GM18870 (cell line): ENCODE measurements at regions not wholly inside any gene's neighbourhood (a gene's known extent, or its start where the extent isn't known, plus 50 kb on each side); places are given as distances from the start of the nearest gene placed in this dataset.

Source experiments
- ATAC-seq: cut with Tn5 transposase; IDR thresholded peaks from one replicate; pipeline ENCODE4 v1.9.1; 2021; ENCODE audit warnings: moderate library complexity; ENCODE audit not compliant: unreplicated experiment

DNA sequence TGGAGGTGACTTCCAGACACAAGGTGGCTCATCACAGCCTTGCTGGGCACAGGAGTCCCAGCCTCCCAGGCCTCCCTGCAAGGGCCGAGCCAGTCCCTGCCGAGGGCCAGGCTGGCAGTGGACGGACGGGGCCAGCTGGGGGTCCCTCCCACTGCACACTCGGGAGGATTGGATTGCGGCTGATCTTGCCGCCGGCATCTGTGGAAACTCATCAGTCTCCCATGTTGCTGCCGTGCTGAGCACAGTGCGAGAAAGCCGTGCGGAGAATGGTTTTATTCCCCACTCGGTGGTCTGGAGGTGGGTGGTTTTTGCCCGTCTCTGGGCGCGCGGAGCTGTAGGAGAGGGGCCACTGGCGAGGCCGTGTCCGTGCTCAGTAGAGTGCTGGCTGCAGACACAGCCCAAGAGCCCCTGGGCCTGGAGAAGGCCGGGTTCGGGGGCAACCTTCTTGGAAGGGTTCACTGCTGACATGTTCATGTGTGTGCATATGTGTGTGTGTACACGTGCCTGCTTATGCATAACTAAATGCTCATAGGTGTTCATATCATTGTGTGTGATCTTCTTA, 1246.4 kb downstream of the BRD1 start:
- no peak for ATAC-seq

GRCh38 chr22:48580481-48580970, 1247.1 kb downstream of the BRD1 start:
- ATAC-seq = no peak

DNA sequence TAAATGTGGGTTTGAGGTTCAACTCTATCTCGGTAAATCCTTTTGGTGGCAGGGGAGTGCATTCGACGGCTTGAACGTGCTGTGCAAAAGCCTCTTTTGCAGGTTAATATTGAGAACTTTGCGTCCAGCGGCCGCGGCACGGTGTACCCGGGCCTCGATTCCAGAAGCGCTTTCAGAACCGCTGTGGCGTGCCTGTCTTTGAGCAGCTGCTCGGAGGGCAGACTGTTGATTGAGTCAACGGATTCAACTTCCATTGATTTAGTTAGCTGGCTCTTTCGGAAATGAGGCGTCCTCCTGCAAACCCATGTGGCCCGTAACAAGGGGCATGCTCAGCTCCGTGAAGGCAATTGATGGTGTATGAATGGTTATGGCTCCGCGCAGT, 1247.8 kb downstream of the BRD1 start:
- ATAC-seq = no peak

DNA sequence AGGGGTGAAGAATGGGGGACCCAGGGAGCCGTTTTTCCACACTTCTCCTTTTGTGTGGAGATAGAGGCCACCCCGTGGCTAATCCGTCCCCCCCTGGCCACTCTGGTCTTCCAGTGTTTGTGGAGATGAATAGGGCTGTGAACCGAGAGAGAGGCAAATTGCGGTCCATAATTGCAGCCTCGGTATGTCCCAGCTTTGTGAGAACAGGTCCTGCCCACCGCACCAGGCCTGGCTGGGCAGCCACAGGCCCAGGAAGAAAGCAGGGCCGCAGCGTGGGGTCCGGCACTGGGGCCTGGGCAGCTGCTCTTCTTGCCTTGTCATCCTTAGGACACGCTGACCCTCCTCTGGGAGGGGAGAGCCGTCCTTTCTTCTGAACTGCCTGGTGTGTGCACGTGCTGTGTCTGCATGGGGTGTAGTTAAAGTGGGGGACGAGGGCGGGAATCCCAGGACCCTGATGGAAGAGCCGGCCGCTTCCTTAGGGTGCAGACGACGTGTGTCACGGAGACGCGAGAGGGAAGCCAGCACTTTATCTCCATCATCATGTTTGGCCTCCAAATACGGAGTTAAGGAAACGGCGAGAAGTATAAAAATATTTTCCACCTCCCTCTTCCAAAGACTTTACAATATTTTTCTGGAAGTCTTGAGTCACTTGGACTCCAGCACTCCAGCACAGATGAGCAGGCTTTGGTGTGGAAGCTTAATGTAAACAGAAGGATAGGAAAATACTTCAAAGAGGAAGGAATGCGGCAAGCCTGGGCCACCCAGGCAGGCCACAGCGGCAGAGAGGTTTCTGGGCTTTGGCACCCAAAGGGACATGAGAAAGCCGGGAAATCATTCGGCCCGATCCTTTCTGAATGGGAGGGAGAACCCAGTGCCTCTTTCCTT, 1248.4 kb downstream of the BRD1 start:
- no peak for ATAC-seq

- no peak for ATAC-seq
These were observed 1249.3 kb downstream of the BRD1 start for GRCh38 chr22:48578138-48579042.

DNA sequence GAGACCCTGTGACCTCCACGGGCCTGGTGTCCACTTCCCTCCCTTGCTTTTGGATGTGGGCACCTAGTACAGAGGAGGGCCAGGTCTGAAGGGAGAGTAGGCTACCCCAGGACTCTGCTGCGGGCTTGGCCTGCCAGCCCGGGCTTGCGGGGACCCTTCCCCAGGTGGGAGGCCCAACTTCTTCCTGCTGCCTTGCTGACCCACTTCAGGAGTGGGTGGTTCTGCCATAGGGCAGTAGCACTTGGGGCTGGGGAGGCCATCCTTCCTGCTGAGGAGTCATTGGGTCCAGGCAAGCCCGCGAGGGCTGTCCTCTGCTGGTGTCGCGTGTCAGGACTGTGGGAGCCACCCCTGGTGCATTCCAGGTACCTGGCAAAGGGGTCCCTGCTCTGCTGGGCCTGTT, 1250.0 kb downstream of the BRD1 start:
- ATAC-seq = no peak

DNA sequence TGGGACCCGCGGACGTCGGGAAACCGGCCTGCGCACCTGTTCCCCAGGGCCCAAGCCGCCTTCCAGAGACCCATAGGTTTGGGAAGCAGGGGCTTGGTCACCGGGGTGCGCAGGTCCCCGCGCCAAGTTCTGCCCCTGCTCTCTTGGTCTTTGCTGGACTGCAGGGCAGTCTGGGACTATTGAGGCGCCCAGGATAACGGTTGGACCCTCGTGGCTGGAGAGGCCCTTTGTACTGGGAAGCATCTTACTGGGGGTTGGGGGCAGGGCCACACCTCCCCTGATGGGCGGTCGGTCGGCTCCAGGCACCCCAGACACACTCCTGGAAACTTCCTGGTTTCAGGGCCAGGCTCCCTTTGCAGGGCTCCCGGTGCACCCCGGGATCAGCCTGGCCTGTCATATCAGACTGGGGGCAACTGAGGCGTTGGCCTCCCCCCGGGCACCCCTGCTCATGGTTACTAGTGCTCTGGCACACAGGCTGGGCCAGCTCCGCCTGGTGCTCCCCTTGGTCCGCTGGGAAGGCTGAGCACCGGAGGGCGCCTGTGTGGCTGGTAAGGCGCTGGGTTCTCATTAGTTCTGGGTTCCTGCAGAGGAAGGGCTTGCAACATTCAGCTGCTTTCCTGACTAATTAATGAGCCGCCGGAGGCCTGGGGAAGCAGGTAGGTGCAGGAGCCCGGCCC, 1250.5 kb downstream of the BRD1 start:
- ATAC-seq = no peak

DNA sequence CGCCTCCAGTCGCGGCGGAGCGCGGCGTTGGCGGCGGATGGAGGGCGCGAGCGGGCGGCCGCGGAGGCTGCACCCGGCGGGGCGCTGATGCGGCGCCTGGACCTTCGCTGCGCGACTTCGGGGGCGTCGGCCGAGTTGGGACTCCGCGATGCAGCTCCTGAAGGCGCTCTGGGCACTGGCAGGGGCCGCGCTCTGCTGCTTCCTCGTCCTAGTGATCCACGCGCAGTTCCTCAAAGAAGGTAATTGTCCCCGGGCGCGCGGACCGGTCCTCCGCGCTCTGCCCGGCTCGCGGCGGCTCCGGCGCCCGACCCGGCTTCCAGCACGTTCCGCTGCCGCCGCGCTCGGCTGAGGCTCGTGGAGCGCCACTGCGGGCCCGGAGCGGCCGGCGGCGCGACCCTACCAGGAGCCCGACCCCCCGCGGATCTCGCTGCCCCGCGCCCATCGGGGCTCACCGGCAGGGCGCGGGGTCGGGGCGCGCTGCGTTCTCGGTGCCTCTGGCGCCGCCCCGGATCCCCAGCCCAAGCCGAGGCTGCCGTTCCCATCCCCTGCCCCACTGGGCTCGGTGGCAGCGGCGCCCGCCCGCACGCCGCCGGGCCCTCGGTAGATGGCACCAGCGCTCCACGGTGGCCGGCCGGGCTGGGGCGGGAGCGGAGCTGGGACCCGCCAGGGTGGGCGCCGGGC, 1251.2 kb downstream of the BRD1 start:
- ATAC-seq = no peak

- no peak for ATAC-seq
These were observed 1251.9 kb downstream of the BRD1 start for GRCh38 chr22:48575618-48576332.

DNA sequence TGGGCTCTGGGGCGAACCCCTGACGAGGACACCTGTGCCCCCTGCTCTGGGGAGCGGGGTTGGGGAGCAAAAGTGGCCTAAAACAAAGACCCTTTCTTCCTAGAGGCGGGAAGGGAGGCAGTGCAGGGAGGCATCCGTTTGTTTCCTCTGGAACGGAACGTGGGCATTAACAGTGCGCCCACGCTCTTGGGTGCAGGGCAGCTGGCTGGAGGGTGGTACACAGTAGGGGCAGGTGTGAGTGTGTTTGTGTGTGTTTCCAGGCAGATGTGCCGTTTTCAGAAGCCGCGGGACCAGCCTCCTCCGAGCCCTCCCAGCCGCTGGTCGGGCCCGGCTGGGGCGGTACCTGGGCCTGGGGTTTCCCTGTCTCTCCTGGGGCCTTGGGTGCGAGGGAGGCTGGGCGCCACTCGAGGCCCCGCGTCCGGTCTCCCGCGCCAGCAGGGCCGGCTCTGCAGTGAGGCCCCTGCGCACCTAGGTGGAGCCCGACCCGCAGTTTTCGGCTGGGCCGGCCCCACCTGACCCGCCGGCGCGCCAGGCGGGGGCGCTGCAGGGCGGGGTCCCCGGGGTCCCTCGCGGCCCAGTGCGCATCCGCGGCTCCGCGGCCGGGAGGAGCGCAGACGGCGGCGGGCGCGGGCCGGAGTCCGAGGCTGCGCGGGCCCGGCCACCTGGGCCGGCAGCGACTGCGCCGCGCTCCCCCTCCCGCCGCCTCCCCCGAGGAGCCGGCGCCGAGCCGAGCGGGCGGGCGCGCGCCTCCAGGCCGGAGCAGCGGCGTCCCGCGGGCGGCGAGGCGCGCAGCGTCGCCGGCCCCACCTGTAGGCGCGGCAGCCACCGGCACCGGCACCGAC, 1252.7 kb downstream of the BRD1 start:
- ATAC-seq = no peak

GRCh38 chr22:48573766-48574165, 1253.9 kb downstream of the BRD1 start:
- no peak for ATAC-seq

DNA sequence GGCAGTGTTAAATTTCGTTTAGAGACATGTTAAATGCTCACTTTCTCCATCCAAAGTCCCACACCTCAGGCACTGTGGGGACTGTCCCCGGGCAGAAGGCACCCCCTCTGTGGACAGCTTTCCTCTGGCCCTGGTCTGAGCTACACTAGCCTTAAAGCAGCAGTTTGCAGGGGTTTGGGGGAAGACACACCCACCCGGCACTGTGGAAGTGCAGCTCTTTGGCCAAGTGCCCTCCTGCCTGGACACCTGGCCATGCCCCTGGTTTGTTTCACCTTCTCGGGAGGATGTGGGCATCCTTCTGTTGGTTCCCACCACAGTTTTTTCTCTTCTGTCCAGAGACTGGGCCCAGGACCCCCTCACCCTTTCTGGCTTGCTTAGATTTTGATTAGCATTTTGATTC, 1254.7 kb downstream of the BRD1 start:
- no peak for ATAC-seq

- ATAC-seq = no peak
These were observed 1256.8 kb downstream of the BRD1 start for GRCh38 chr22:48570912-48571311.

DNA sequence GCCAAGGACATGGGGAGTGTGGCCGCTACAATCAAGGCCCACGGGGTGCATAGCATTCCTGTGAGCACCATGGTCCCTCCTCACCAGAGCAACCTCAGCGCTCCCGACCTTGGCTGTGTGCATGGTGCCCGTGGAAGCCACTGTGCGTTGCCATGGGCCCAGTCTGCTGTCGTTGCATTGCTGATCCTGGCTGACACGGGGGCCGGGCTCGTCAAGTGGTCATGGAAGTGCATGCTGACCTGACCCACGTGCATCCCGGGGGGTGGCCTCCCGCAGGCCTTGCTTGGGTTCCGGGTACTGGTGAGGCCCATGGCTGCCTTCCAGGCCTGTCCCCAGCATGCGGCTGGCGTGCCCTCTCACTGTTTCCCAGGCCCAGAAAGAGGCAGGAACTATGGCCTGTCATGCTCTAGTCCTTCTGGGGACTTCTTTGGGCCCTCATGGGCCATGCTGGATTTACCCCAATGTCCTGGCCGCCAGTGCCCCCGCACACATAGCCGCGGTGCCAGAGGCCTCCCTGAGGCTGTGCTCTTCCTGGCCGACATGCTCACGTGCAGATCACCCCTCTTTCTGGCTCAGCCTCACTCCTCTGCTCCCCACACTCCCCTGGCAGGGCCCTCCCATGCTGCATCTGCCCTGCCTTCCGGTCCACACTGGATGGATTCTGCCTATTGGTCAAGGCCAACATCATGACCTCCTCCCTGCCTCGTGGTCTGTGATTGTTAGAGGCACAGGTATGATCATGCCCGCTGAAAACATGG, 1258.0 kb downstream of the BRD1 start:
- ATAC-seq = no peak

DNA sequence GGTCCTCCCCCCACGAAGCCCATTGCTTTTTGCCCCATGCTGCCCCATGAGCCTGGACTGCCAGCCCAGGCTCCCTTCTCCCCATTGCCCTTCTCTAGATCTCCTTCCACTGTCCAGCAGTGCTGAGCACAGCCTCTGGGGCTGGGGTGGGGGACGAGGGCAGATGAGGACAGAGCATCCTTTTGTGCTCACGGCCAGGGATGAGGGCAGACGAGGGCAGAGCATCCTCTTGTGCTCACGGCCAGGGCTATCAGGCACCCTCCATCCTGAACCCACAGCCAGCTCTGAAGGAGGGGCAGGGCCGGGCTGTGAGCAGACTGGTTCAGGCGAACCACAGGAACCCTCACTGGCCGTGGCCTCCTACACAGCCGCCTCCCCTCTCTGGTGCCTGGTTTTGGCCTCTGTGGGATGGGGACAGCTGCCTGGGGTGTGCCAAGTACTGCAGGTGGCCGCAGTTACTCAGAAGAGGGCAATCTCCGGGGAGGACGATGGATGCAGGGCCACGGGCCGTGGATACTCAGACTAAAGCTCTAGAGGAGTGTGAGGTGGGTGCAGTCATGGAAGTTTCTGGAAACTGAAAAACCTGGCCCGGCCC, 1258.8 kb downstream of the BRD1 start:
- ATAC-seq = no peak

- ATAC-seq = no peak
These were observed 1260.3 kb downstream of the BRD1 start for GRCh38 chr22:48567213-48567975.

DNA sequence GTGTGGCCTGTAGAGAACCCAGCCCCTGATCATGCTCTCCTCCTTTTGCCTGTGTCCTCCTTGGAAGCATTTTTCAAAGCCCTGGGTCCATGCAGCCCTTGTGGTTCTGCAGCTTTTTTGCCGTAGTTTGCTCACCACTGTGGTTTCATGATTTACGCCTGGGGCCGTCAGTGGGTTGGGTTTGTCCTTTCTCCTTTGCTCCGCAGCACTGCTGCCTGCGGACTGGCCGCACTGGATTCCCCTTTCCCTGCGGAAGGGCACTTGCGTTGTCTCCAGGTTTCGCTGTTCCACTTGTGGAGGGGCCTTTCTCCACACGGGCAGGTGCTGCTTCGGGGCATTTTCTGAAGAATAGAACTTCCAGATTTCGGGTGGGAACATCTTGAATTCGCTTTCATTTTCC, 1260.9 kb downstream of the BRD1 start:
- no peak for ATAC-seq
